ENCODE measurements at regions not wholly inside any gene's neighbourhood (a gene's known extent, or its start where the extent isn't known, plus 50 kb on each side); places are given as distances from the start of the nearest gene placed in this dataset.

DNA sequence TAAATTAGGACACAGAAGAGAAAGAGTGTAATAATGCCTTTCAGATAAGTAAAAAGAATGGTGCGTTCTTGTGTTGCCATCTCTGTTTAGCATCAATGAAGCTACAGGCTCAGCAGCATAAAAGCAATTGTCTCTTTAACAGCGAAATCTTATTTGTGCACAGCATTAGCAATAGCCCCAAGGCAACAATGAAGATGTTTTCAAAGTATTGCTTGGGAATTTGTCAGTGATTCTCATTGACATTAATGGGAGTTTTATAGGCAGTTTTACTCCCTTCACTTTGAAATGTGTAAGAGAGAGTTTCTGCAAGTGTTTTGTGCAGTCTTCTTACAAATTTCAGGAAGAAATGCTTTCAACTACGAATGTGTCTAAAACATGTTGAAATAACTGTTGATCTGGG, 633.0 kb downstream of the TLL1 start:
- H4K91ac ChIP-seq (replicated peaks; ENCODE audit: insufficient read length, low read length): no peak overlapping the region
- no peaks in the 10 kb centered on the region for H3K79me1 ChIP-seq (ENCODE audit: low read depth, low read length)
- H2BK120ac ChIP-seq (replicated peaks; ENCODE audit: low read depth, low read length): no peak overlapping the region
- no peak overlapping the region for H3K23ac ChIP-seq (ENCODE audit: insufficient read length)
- no peaks in the 10 kb centered on the region for H4K20me1 ChIP-seq (replicated peaks in 1 of 2; ENCODE audit: control insufficient read depth in 1 of 2, insufficient read depth in 2 of 2, low read length in 2 of 2)
- H3K14ac ChIP-seq (ENCODE audit: insufficient read length): no peak overlapping the region
- no peak overlapping the region for H2BK5ac ChIP-seq (ENCODE audit: low read depth, low read length)
- H2BK15ac ChIP-seq (ENCODE audit: low read length): no peak overlapping the region
- no peaks in the 10 kb centered on the region; a peak in 1 of 7 replicates for H3K27me3 ChIP-seq (replicated peaks in 1 of 4; ENCODE audit: control insufficient read depth in 3 of 4, extremely low read depth in 1 of 4, insufficient read depth in 3 of 4, low read length in 3 of 4)
- no peak overlapping the region for H3K18ac ChIP-seq (ENCODE audit: extremely low read depth, low read length)
- peaks cover 0 to 4% (median under 1%) of the 10 kb centered on the region in 4 experiments; a peak in 4 of 7 replicates for H3K4me1 ChIP-seq (replicated peaks in 1 of 4; ENCODE audit: control insufficient read depth in 3 of 4, insufficient read depth in 4 of 4, low read length in 3 of 4)
- DNase-seq (ENCODE audit: low read depth in 1 of 2, low spot score in 2 of 2): no peak
- H3K4me2 ChIP-seq (ENCODE audit: insufficient read depth in 1 of 2, low read depth in 2 of 2, low read length in 2 of 2): no peak overlapping the region
- no peaks in the 10 kb centered on the region for H3K23me2 ChIP-seq (ENCODE audit: low read depth, low read length)
- no peak overlapping the region for H2BK20ac ChIP-seq (ENCODE audit: low read length)
- no peak overlapping the region for H3K4me3 ChIP-seq (ENCODE audit: extremely low read depth in 1 of 4, insufficient read depth in 2 of 4, low read depth in 3 of 4, low read length in 4 of 4)
- 94% methylated on average over 3 of the region's 3 CpGs; no CpG with 5 or more reads in 1 of the 2 experiments for whole genome bisulfite sequencing, 2 experiments (ENCODE audit: extremely low coverage in 1 of 2, insufficient coverage in 1 of 2, insufficient read length in 1 of 2, insufficient replicate concordance in 2 of 2, low coverage in 1 of 2, low lambda C conversion rate in 2 of 2, missing lambda C conversion rate in 1 of 2)
- POLR2A ChIA-PET (ENCODE audit: partially characterized antibody): no interaction called here
- no peaks in the 10 kb centered on the region for H3K9me3 ChIP-seq (ENCODE audit: insufficient read depth in 2 of 2, low read depth in 1 of 2, low read length in 1 of 2)
- no peak for FAIRE-seq
- H2AFZ ChIP-seq (ENCODE audit: low read length): 0 out of 2 replicates have a peak overlapping the region, but pooled peaks have one; percentile 16
- no peak overlapping the region for H2BK12ac ChIP-seq (ENCODE audit: low read depth, low read length)
- H3K56ac ChIP-seq (replicated peaks; ENCODE audit: insufficient read length, low read depth, low read length): no peak overlapping the region
- H4K8ac ChIP-seq (ENCODE audit: extremely low read depth, insufficient read depth, low read length): no peak overlapping the region
- H3K36me3 ChIP-seq (ENCODE audit: control insufficient read depth in 2 of 4, insufficient read depth in 4 of 4, low read length in 3 of 4): no peaks in the 10 kb centered on the region
- no peak overlapping the region for H2AK5ac ChIP-seq (ENCODE audit: low read depth, low read length)
- H4K5ac ChIP-seq (ENCODE audit: insufficient read length, low read depth, low read length): no peak overlapping the region
- no peak overlapping the region for H3K9ac ChIP-seq (replicated peaks in 1 of 4; ENCODE audit: extremely low read depth in 1 of 4, low read depth in 3 of 4, low read length in 3 of 4)
- no peaks in the 10 kb centered on the region for H3K79me2 ChIP-seq (ENCODE audit: control insufficient read depth in 1 of 2, insufficient read depth in 2 of 2, low read length in 2 of 2)
- no peak overlapping the region for H3K27ac ChIP-seq (ENCODE audit: low read depth, low read length)
- TF ChIP-seq, protein P1, sequence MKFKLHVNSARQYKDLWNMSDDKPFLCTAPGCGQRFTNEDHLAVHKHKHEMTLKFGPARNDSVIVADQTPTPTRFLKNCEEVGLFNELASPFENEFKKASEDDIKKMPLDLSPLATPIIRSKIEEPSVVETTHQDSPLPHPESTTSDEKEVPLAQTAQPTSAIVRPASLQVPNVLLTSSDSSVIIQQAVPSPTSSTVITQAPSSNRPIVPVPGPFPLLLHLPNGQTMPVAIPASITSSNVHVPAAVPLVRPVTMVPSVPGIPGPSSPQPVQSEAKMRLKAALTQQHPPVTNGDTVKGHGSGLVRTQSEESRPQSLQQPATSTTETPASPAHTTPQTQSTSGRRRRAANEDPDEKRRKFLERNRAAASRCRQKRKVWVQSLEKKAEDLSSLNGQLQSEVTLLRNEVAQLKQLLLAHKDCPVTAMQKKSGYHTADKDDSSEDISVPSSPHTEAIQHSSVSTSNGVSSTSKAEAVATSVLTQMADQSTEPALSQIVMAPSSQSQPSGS (IDR thresholded peaks at IDR 0.05; ENCODE audit: low read length): no peak
- CTCF ChIA-PET (ENCODE audit: partially characterized antibody): no interaction called here
- H3K4ac ChIP-seq (replicated peaks; ENCODE audit: insufficient read length, low read depth, low read length): no peak overlapping the region
